Frontal cortex (tissue), 3 donors: ENCODE measurements at regions not wholly inside any gene's neighbourhood (a gene's known extent, or its start where the extent isn't known, plus 50 kb on each side); places are given as distances from the start of the nearest gene placed in this dataset.
"Not testable (repeated sequence)": the region's sequence is repeated elsewhere in the genome, so short reads cannot be mapped to it uniquely, and the experiment has no call there.

Experiments
- DNase-seq, 2 donors: peaks; one replicate each; pipeline ENCODE4 v3.0.0; 2012; ENCODE audit warnings: low spot score in 2 of 2
- FAIRE-seq: peaks from 2 replicates; lab custom pipeline; 2012; peaks lifted over from hg19 to GRCh38; lab: Jason Lieb, UNC
- donor health status: control.
- donor health status: control.
- donor health status: control.

- FAIRE-seq = no peak
- DNase-seq = no peak
These were observed 145.8 kb upstream of the TMPRSS15 start for GRCh38 chr21:18549214-18549905.

GRCh38 chr21:18550361-18550760 is 146.8 kb upstream of the TMPRSS15 start:
- FAIRE-seq (no peak), DNase-seq (no peak)

- DNase-seq (no peak), FAIRE-seq (no peak)
These were observed 150.2 kb upstream of the TMPRSS15 start for GRCh38 chr21:18553786-18554185.

- FAIRE-seq, DNase-seq: not testable (repeated sequence)
These were observed 164.2 kb upstream of the TMPRSS15 start for GRCh38 chr21:18567770-18568169.

- no peak for FAIRE-seq
- DNase-seq = no peak
These were observed 184.5 kb upstream of the TMPRSS15 start for GRCh38 chr21:18588001-18588662.

GRCh38 chr21:18601146-18601545 is 197.6 kb upstream of the TMPRSS15 start:
- FAIRE-seq (no peak), DNase-seq (no peak)

- FAIRE-seq (no peak), DNase-seq (no peak)
These were observed 199.1 kb upstream of the TMPRSS15 start for GRCh38 chr21:18602711-18603110.

GRCh38 chr21:18603261-18603660 is 199.7 kb upstream of the TMPRSS15 start:
- DNase-seq (no peak), FAIRE-seq (no peak)

GRCh38 chr21:18603980-18604379 is 200.4 kb upstream of the TMPRSS15 start:
- no peak for DNase-seq
- no peak for FAIRE-seq

GRCh38 chr21:18608226-18608625 is 204.6 kb upstream of the TMPRSS15 start:
- DNase-seq = no peak
- no peak for FAIRE-seq

GRCh38 chr21:18614303-18614702 is 210.7 kb upstream of the TMPRSS15 start:
- DNase-seq = no peak
- no peak for FAIRE-seq

- DNase-seq (no peak), FAIRE-seq (no peak)
These were observed 213.7 kb upstream of the TMPRSS15 start for GRCh38 chr21:18617291-18617690.

GRCh38 chr21:18620436-18620835 is 216.9 kb upstream of the TMPRSS15 start:
- FAIRE-seq (no peak), DNase-seq (no peak)

- no peak for DNase-seq
- FAIRE-seq = no peak
These were observed 218.8 kb upstream of the TMPRSS15 start for GRCh38 chr21:18622383-18622782.

- no peak for FAIRE-seq
- DNase-seq = no peak
These were observed 226.9 kb upstream of the TMPRSS15 start for GRCh38 chr21:18630446-18630845.

- FAIRE-seq = no peak
- DNase-seq = no peak
These were observed 233.3 kb upstream of the TMPRSS15 start for GRCh38 chr21:18636897-18637296.

GRCh38 chr21:18646116-18646515 is 242.5 kb upstream of the TMPRSS15 start:
- DNase-seq = no peak
- no peak for FAIRE-seq

- no peak for DNase-seq
- FAIRE-seq = no peak
These were observed 252.3 kb upstream of the TMPRSS15 start for GRCh38 chr21:18655931-18656330.

- FAIRE-seq (no peak), DNase-seq (no peak)
These were observed 258.3 kb upstream of the TMPRSS15 start for GRCh38 chr21:18661842-18662241.

GRCh38 chr21:18663663-18664062 is 260.1 kb upstream of the TMPRSS15 start:
- FAIRE-seq (no peak), DNase-seq (no peak)

GRCh38 chr21:18666725-18667124 is 263.1 kb upstream of the TMPRSS15 start:
- DNase-seq (no peak), FAIRE-seq (no peak)

GRCh38 chr21:18673789-18674188 is 270.2 kb upstream of the TMPRSS15 start:
- DNase-seq = no peak
- FAIRE-seq = no peak
